HEK293T (cell line): ENCODE measurements at regions not wholly inside any gene's neighbourhood (a gene's known extent, or its start where the extent isn't known, plus 50 kb on each side); places are given as distances from the start of the nearest gene placed in this dataset.

Experiments
- BHLHE40 ChIP-seq: fragments of 450-650 bp; IDR thresholded peaks from 2 replicates; pipeline ENCODE4 v1.6.1; 2016; ENCODE audit warnings: mild to moderate bottlenecking, moderate library complexity, borderline replicate concordance
- CTBP1 ChIP-seq: fragments of 450-650 bp; IDR thresholded peaks from 2 replicates; pipeline ENCODE4 v1.6.1; 2016; ENCODE audit warnings: borderline replicate concordance
- FOXA1 ChIP-seq: fragments of 450-650 bp; IDR thresholded peaks from 2 replicates; pipeline ENCODE4 v1.6.1; 2016; ENCODE audit warnings: mild to moderate bottlenecking
- FOXK2 ChIP-seq: fragments of 450-650 bp; IDR thresholded peaks from 2 replicates; pipeline ENCODE4 v1.6.1; 2016; ENCODE audit warnings: mild to moderate bottlenecking
- FOXM1 ChIP-seq: fragments of 450-650 bp; IDR thresholded peaks from 2 replicates; pipeline ENCODE4 v1.6.1; 2017; ENCODE audit warnings: mild to moderate bottlenecking, borderline replicate concordance
- NFRKB ChIP-seq: fragments of 450-650 bp; IDR thresholded peaks from 2 replicates; pipeline ENCODE4 v1.6.1; 2016; ENCODE audit warnings: mild to moderate bottlenecking, moderate library complexity
- SP1 ChIP-seq: fragments of 450-650 bp; IDR thresholded peaks from 2 replicates; pipeline ENCODE4 v1.6.1; 2017
- SUZ12 ChIP-seq: fragments of 450-650 bp; IDR thresholded peaks from 2 replicates; pipeline ENCODE4 v1.6.1; 2016; ENCODE audit warnings: mild to moderate bottlenecking
- TARDBP ChIP-seq: fragments of 450-650 bp; IDR thresholded peaks from 2 replicates; pipeline ENCODE4 v1.6.1; 2016
- ZNF384 ChIP-seq: fragments of 450-650 bp; IDR thresholded peaks from 2 replicates; pipeline ENCODE4 v1.6.1; 2016

- TF ChIP-seq TARDBP = no peak
- no peak for TF ChIP-seq ZNF384
- TF ChIP-seq CTBP1 = no peak
- TF ChIP-seq FOXM1 = no peak
- TF ChIP-seq SUZ12 = no peak
- TF ChIP-seq SP1 = no peak
- no peak for TF ChIP-seq FOXK2
- TF ChIP-seq FOXA1 = no peak
- TF ChIP-seq BHLHE40 = no peak
- TF ChIP-seq NFRKB = no peak
Observed at GRCh38 chr4:97116511-97116910, 1026.8 kb downstream of the STPG2 start.
